ENCODE measurements at regions not wholly inside any gene's neighbourhood (a gene's known extent, or its start where the extent isn't known, plus 50 kb on each side); places are given as distances from the start of the nearest gene placed in this dataset.

DNA sequence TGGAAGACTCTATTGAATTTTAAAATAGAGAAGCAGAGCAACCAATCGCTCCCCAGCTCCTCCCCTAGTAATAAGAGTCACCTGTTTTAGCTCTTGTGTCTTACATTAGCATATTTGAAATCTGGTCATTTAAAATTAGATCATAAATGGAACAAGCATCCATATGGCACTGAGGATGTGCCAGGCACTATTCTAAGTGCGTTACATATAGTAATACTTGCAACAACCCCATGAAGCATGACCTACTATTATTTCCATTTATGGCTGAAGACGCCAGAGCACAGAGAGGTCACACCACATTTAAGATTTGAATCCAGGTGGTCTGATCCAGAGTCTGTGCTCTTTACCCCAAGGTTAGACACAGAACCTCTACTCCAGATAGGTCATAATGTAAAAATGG lies 82.0 kb upstream of the HIVEP3 start:
- H4K20me1 ChIP-seq (replicated peaks; ENCODE audit: control insufficient read depth, insufficient read depth, low read length): no peaks in the 10 kb centered on the region
- no peak overlapping the region for H3K4me2 ChIP-seq (ENCODE audit: insufficient read depth, low read length)
- ChIA-PET POLR2A (interaction anchor here (0.6 kb wide), 2 partner anchors 15 to 32 kb away, joined by 3 read pairs; no protein-coding TSS in a partner anchor), CTCF (ENCODE audit: low intra/inter-chr PET ratio) (no interaction called here)
- H3K27me3 ChIP-seq (ENCODE audit: control insufficient read depth in 2 of 2, insufficient read depth in 2 of 2, low read length in 2 of 2): no peaks in the 10 kb centered on the region; a peak in 1 of 5 replicates
- intact Hi-C loops (cut with micrococcal nuclease): no loop called here
- H3K4me1 ChIP-seq (replicated peaks in 1 of 2; ENCODE audit: control insufficient read depth in 2 of 2, insufficient read depth in 2 of 2, low read length in 2 of 2): no peaks in the 10 kb centered on the region
- in situ Hi-C loops (cut with MboI): no loop called here
- DNase-seq (ENCODE audit: extremely low read depth in 1 of 4, low spot score in 3 of 4): no peak
- no TSS peak for BruUV-seq (replicated peaks)
- WGBS (ENCODE audit: insufficient coverage, low coverage, missing lambda C conversion rate): 2% methylated on average over 3 of the region's 3 CpGs
- TF ChIP-seq TRIM28 (IDR thresholded peaks at IDR 0.05): no peak
- no peak for TF ChIP-seq JUNB (CRISPR knock-in tag; conservative IDR thresholded peaks at IDR 0.05)
- TF ChIP-seq ZNF224 (CRISPR knock-in tag; IDR thresholded peaks at IDR 0.05): no peak
- no peak for TF ChIP-seq MEF2A (IDR thresholded peaks at IDR 0.05; ENCODE audit: control insufficient read depth, low read depth, low read length)
- no peak for TF ChIP-seq LEF1 (IDR thresholded peaks at IDR 0.05)
- no peak for TF ChIP-seq CUX1 (CRISPR knock-in tag; IDR thresholded peaks at IDR 0.05)
- no peak for TF ChIP-seq KDM2B (CRISPR knock-in tag; IDR thresholded peaks at IDR 0.05)
- H3K9ac ChIP-seq (ENCODE audit: insufficient read depth in 1 of 2, low read depth in 2 of 2, low read length in 2 of 2): no peak overlapping the region
- H3K9me1 ChIP-seq (ENCODE audit: control insufficient read depth, insufficient read depth, low read length): no peaks in the 10 kb centered on the region
- H2AFZ ChIP-seq (ENCODE audit: low read depth, low read length): no peak overlapping the region
- FAIRE-seq: no peak
- H3K9me3 ChIP-seq (replicated peaks; ENCODE audit: control insufficient read depth, insufficient read depth, low read depth, low read length): no peaks in the 10 kb centered on the region
- H3K4me3 ChIP-seq: no peak overlapping the region
- ATAC-seq: no peak
- H3K27ac ChIP-seq (ENCODE audit: extremely low read depth, low read depth, low read length): no peak overlapping the region
- H3K36me3 ChIP-seq (ENCODE audit: control insufficient read depth, insufficient read depth, low read length): no peaks in the 10 kb centered on the region
- H3K79me2 ChIP-seq (ENCODE audit: control insufficient read depth, insufficient read depth, low read length): no peaks in the 10 kb centered on the region
